HG03469 (cell line): ENCODE measurements at regions not wholly inside any gene's neighbourhood (a gene's known extent, or its start where the extent isn't known, plus 50 kb on each side); places are given as distances from the start of the nearest gene placed in this dataset.
"Not testable (repeated sequence)": the region's sequence is repeated elsewhere in the genome, so short reads cannot be mapped to it uniquely, and the experiment has no call there.

ENCODE experiments used
- ATAC-seq: cut with Tn5 transposase; IDR thresholded peaks from one replicate; pipeline ENCODE4 v1.9.1; 2021; ENCODE audit warnings: mild to moderate bottlenecking, moderate library complexity, moderate number of reproducible peaks; ENCODE audit not compliant: unreplicated experiment

DNA sequence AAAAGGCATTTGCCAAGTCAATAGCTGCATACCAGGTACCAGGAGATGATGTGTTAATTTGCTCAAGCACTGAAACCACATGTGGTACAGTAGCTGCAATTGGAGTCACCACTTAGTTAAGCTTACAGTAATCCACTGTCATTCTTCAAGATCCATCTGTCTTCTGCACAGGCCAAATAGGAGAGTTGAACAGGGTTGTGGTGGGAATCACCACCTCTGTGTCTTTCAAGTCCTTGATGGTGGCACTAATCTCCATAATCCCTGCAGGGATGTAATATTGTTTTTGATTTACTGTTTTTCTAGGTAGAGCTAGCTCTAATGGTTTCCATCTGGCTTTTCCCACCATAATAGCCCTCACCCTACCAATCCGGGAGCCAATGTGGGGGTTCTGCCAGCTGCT, 91.9 kb downstream of the FCRL5 start:
- ATAC-seq: no peak

DNA sequence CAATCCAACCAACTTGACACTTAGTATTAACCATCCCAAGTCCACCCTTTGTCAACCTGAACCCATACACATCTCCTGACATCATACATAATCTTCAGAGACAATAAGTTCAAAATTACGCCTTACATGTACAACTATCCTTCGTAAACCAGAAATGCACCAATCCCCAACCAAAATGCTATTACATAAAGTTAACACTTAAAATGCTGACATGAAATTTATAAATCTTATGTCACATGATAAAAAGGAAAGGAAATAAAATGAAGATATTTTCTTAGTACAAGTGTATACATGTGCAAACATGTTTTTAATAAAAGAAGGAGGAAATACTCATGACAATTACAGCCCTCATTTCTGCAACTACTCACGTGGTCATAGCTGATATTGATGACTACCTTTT, 95.0 kb downstream of the FCRL5 start:
- ATAC-seq: no peak

- ATAC-seq: no peak
Measured at GRCh38 chr1:157455318-157455717, 97.0 kb downstream of the FCRL5 start.

- no peak for ATAC-seq
Measured at GRCh38 chr1:157450106-157450505, 102.2 kb downstream of the FCRL5 start.

- no peak for ATAC-seq
Measured at GRCh38 chr1:157448636-157449035, 103.7 kb downstream of the FCRL5 start.

DNA sequence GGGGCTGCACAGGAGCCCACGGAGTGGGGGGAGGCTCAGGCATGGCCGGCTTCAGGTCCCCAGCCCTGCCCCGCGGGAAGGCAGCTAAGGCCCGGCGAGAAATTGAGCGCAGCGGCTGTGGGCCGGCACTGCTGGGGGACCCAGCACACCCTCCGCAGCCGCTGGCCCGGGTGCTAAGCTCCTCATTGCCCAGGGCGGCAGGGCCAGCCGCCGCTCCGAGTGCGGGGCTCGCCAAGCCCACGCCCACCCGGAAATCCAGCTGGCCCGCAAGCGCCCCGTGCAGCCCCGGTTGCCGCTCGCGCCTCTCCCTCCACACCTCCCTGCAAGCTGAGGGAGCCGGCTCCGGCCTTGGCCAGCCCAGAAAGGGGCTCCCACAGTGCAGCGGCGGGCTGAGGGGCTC, 106.0 kb downstream of the FCRL5 start:
- ATAC-seq: not testable (repeated sequence)

- not testable (repeated sequence) for ATAC-seq
Measured at GRCh38 chr1:157445616-157446140, 106.6 kb downstream of the FCRL5 start.

- ATAC-seq: no peak
Measured at GRCh38 chr1:157442065-157442464, 110.2 kb downstream of the FCRL5 start.

- ATAC-seq: no peak
Measured at GRCh38 chr1:157439302-157439954, 112.9 kb downstream of the FCRL5 start.

GRCh38 chr1:157438613-157439012, 113.7 kb downstream of the FCRL5 start:
- no peak for ATAC-seq

GRCh38 chr1:157438146-157438545, 114.2 kb downstream of the FCRL5 start:
- no peak for ATAC-seq

DNA sequence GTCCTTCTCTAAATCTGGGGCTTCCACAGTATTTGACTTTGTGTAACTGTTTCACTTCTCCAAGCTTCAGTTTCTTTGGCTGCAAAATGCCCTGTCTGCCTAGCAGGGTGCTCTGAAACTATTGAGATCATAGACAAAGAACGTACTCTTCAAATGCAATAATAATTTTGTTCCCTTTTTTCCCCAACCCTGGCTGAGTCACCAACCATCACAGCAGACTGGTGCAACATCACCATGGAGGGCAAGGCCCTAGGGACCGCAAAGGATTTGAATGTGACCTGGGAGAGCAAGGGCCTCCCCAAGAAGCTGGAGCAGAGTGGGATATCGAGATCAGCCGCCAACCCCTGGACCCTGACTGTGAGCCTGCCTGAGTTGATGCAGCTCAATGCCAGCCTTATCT, 115.0 kb downstream of the FCRL5 start:
- ATAC-seq: no peak

GRCh38 chr1:157431751-157432150, 120.6 kb downstream of the FCRL5 start:
- ATAC-seq: no peak

DNA sequence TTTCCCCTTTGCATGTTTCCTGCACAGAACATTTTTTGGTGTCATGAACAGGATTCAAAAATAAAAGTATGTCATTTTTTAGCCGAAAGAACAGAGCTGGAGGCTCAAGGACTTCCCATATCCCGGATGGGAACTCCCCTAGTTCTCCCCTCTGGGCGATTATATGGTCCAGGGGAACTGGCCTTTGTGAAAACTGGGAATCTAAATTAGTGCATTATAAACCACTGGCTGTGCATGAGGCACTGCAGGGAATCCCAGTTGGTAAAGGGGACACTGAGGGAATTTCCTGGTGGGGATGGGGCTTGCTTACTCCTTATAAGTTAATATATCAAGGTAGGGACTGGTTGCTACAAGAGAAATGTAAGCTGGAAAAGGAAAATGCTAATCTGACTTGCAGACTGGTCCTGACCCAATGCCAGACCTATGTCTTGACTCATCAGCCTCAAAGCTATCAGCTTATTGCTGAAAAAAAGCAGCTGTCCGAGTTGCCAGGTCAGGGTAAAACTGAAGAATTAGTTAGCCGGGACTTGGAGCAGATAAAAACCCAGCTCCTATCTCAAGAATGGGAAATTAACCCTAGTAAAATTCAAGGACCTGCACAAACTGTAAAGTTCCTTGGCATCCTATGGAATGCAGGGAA, 122.6 kb downstream of the FCRL5 start:
- ATAC-seq: no peak

DNA sequence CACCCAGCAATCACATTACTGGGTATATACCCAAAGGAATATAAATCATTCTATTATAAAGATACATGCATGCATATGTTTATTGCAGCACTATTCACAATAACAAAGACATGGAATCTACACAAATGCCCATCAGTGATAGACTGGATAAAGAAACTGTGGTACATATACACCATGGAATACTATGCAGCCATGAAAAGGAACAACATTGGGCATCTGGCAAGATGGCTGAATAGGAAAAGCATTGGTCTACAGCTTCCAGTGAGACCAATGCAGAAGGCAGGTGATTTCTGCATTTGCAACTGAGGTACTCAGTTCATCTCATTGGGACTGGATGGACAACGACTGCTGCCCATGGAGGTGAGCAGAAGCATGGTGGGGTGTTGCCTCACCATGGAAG, 128.6 kb downstream of the FCRL5 start:
- not testable (repeated sequence) for ATAC-seq

DNA sequence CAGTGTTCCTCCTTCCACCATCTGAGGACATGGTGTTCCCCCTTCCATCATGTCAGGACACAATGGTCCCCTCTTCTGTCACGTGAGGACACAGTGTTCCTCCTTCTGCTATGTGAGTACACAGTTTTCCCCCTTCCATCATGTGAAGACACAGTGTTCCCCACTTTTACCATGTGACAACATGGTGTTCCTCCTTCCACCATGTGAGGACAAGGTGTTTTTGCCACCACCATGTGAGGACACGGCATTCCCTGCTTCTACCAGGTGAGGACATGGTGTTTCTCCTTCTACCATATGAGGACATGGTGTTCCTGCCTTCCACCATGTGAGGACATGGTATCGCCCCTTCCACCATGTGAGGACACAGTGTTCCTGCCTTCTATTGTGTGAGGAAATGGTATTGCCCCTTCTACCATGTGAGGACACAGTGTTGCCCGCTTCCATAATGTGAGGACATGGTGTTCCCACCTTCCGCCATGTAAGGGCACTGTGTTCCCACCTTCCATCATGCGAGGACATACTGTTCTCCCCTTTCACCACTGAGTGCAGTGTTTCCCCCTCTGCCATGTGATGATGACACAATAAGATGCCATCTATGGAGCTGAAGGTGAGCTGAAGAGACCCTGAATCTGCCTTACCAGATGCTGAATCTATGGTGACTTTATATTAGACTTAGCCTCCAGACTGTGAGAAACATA, 132.3 kb downstream of the FCRL5 start:
- ATAC-seq: no peak

GRCh38 chr1:157418659-157419058, 133.7 kb downstream of the FCRL5 start:
- no peak for ATAC-seq

GRCh38 chr1:157418231-157418630, 134.1 kb downstream of the FCRL5 start:
- no peak for ATAC-seq

DNA sequence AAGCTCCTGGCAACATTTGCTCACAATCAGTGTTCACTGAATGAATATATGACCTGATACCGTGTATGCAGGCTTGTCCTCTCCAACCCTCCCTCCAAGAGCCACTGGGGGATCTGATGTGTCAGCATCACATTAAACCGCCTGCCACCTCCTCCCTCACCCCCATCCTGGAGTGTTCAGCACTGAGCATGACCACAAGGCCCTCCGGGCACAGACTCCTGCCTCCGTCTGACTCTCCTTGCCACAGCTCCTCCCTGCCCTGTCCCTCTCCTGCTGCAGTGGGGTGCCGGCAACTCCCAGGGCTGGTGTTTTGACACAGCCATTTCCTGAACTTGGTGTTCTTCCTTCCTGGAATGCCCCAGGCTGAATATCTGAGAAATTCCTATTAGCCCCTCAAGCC, 136.7 kb downstream of the FCRL5 start:
- no peak for ATAC-seq

- ATAC-seq: no peak
Measured at GRCh38 chr1:157412308-157412707, 140.0 kb downstream of the FCRL5 start.

DNA sequence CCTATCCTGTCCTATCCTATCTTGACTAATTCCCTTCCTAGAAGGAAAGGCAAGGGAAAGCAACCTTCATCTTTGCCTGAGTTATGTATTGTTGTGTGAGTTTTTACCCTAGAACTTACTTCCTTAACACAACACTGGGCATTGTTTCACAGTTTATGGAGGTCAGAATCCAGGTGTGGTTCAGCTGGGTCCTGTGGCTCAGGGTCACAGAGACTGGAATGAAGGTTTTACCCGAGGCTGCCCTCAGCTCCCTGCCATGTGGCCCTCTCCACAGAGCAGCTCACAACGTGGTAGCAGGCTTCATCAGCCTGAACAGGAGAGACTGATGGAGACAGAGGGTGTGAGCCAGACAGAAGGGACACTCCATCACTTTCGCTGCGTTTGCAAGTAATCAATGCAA, 140.5 kb downstream of the FCRL5 start:
- ATAC-seq: no peak

- no peak for ATAC-seq
Measured at GRCh38 chr1:157411064-157411463, 141.3 kb downstream of the FCRL5 start.
